Body of pancreas (tissue), 4 donors: ENCODE measurements at regions not wholly inside any gene's neighbourhood (a gene's known extent, or its start where the extent isn't known, plus 50 kb on each side); places are given as distances from the start of the nearest gene placed in this dataset.

Source experiments
- CTCF ChIP-seq, 7 experiments: fragments of 450-650 bp in 4 of 7; fragments of 200-600 bp in 3 of 7; sonication (generic) in 3 of 7; IDR thresholded peaks; one replicate each; pipeline ENCODE4 v1.5.1; 2016 to 2019; ENCODE audit warnings: antibody characterized with exemption in 7 of 7
- POLR2A ChIP-seq, 3 donors: fragments of 450-650 bp; IDR thresholded peaks; one replicate each; pipeline ENCODE4 v1.6.1; 2016; ENCODE audit warnings: antibody characterized with exemption in 3 of 3, mild to moderate bottlenecking in 2 of 3

- TF ChIP-seq CTCF (IDR thresholded peaks at IDR 0.05) (no peak), POLR2A (IDR thresholded peaks at IDR 0.05) (no peak)
These were observed 522.2 kb upstream of the SUCLG2 start for GRCh38 chr3:68176600-68176999.
